Dendritic cell treated with granulocyte-macrophage colony-stimulating factor and Interleukin-4, amounts not matched to agents 40 ng/mL and 50 ng/mL, for 4 days (primary cell): ENCODE measurements at regions not wholly inside any gene's neighbourhood (a gene's known extent, or its start where the extent isn't known, plus 50 kb on each side); places are given as distances from the start of the nearest gene placed in this dataset.

ENCODE experiments used
- H3K27ac Mint-ChIP-seq: one replicate; pipeline ENCODE4 v1.8.0; 2022; ENCODE audit warnings: mild to moderate bottlenecking, mixed read lengths
- H3K27me3 Mint-ChIP-seq: one replicate; pipeline ENCODE4 v1.8.0; 2022; ENCODE audit warnings: mild to moderate bottlenecking, mixed read lengths
- H3K36me3 Mint-ChIP-seq: one replicate; pipeline ENCODE4 v1.8.0; 2022; ENCODE audit warnings: low read depth, mixed read lengths
- H3K4me1 Mint-ChIP-seq: one replicate; pipeline ENCODE4 v1.8.0; 2022; ENCODE audit warnings: low read depth, mixed read lengths
- H3K4me3 Mint-ChIP-seq: one replicate; pipeline ENCODE4 v1.8.0; 2022; ENCODE audit warnings: mild to moderate bottlenecking, moderate library complexity, mixed read lengths
- H3K9me3 Mint-ChIP-seq: one replicate; pipeline ENCODE4 v1.8.0; 2022; ENCODE audit warnings: mixed read lengths
- intact Hi-C: fragments of 100-400 bp; cut with micrococcal nuclease; formaldehyde crosslinking; loops from one replicate; pipeline ENCODE4 v1.15.0; 2022

GRCh38 chr13:58434943-58435342 lies 803.4 kb downstream of the PCDH17 start:
- no peaks in the 10 kb centered on the region for H3K27me3 Mint-ChIP-seq
- H3K36me3 Mint-ChIP-seq, result no peaks in the 10 kb centered on the region
- H3K9me3 Mint-ChIP-seq, result peaks cover 12% of the 10 kb centered on the region
- no peak overlapping the region for H3K27ac Mint-ChIP-seq
- no peak overlapping the region for H3K4me3 Mint-ChIP-seq
- intact Hi-C loops, result no loop called here
- H3K4me1 Mint-ChIP-seq, result no peaks in the 10 kb centered on the region

- Mint-ChIP-seq H3K36me3 (no peaks in the 10 kb centered on the region), H3K4me1 (no peaks in the 10 kb centered on the region), H3K9me3 (no peaks in the 10 kb centered on the region), H3K27me3 (no peaks in the 10 kb centered on the region), H3K27ac (no peak overlapping the region), H3K4me3 (no peak overlapping the region)
- intact Hi-C loops, result no loop called here
Measured at GRCh38 chr13:58437427-58437826, 805.9 kb downstream of the PCDH17 start.

GRCh38 chr13:58446979-58447378 lies 815.4 kb downstream of the PCDH17 start:
- H3K27ac Mint-ChIP-seq, result no peak overlapping the region
- H3K4me3 Mint-ChIP-seq, result no peak overlapping the region
- H3K4me1 Mint-ChIP-seq, result no peaks in the 10 kb centered on the region
- no peaks in the 10 kb centered on the region for H3K9me3 Mint-ChIP-seq
- no peaks in the 10 kb centered on the region for H3K36me3 Mint-ChIP-seq
- intact Hi-C loops, result no loop called here
- H3K27me3 Mint-ChIP-seq, result no peaks in the 10 kb centered on the region

GRCh38 chr13:58452123-58452623 lies 820.6 kb downstream of the PCDH17 start:
- Mint-ChIP-seq H3K36me3 (no peaks in the 10 kb centered on the region), H3K4me3 (no peak overlapping the region), H3K9me3 (peaks cover 15% of the 10 kb centered on the region), H3K27me3 (no peaks in the 10 kb centered on the region), H3K27ac (no peak overlapping the region), H3K4me1 (no peaks in the 10 kb centered on the region)
- intact Hi-C loops, result no loop called here

- H3K4me3 Mint-ChIP-seq, result no peak overlapping the region
- no peak overlapping the region for H3K27ac Mint-ChIP-seq
- H3K9me3 Mint-ChIP-seq, result peaks cover 15% of the 10 kb centered on the region
- intact Hi-C loops, result no loop called here
- no peaks in the 10 kb centered on the region for H3K27me3 Mint-ChIP-seq
- no peaks in the 10 kb centered on the region for H3K36me3 Mint-ChIP-seq
- no peaks in the 10 kb centered on the region for H3K4me1 Mint-ChIP-seq
Measured at GRCh38 chr13:58455094-58455493, 823.5 kb downstream of the PCDH17 start.

GRCh38 chr13:58461217-58461616 lies 829.7 kb downstream of the PCDH17 start:
- H3K27me3 Mint-ChIP-seq, result no peaks in the 10 kb centered on the region
- no peak overlapping the region for H3K27ac Mint-ChIP-seq
- intact Hi-C loops, result no loop called here
- H3K4me1 Mint-ChIP-seq, result no peaks in the 10 kb centered on the region
- peaks cover 7% of the 10 kb centered on the region for H3K9me3 Mint-ChIP-seq
- no peak overlapping the region for H3K4me3 Mint-ChIP-seq
- no peaks in the 10 kb centered on the region for H3K36me3 Mint-ChIP-seq

GRCh38 chr13:58463841-58464240 lies 832.3 kb downstream of the PCDH17 start:
- H3K9me3 Mint-ChIP-seq, result peaks cover 21% of the 10 kb centered on the region
- no peaks in the 10 kb centered on the region for H3K36me3 Mint-ChIP-seq
- intact Hi-C loops, result no loop called here
- no peak overlapping the region for H3K27ac Mint-ChIP-seq
- no peaks in the 10 kb centered on the region for H3K27me3 Mint-ChIP-seq
- no peaks in the 10 kb centered on the region for H3K4me1 Mint-ChIP-seq
- H3K4me3 Mint-ChIP-seq, result no peak overlapping the region

GRCh38 chr13:58467176-58467575 lies 835.6 kb downstream of the PCDH17 start:
- Mint-ChIP-seq H3K4me3 (no peak overlapping the region), H3K36me3 (no peaks in the 10 kb centered on the region), H3K9me3 (peaks cover 32% of the 10 kb centered on the region), H3K27ac (no peak overlapping the region), H3K4me1 (no peaks in the 10 kb centered on the region), H3K27me3 (no peaks in the 10 kb centered on the region)
- intact Hi-C loops, result no loop called here

- intact Hi-C loops, result no loop called here
- no peak overlapping the region for H3K4me3 Mint-ChIP-seq
- no peak overlapping the region for H3K27ac Mint-ChIP-seq
- H3K27me3 Mint-ChIP-seq, result no peaks in the 10 kb centered on the region
- H3K4me1 Mint-ChIP-seq, result no peaks in the 10 kb centered on the region
- peaks cover 20% of the 10 kb centered on the region for H3K9me3 Mint-ChIP-seq
- no peaks in the 10 kb centered on the region for H3K36me3 Mint-ChIP-seq
Measured at GRCh38 chr13:58472483-58472882, 840.9 kb downstream of the PCDH17 start.

- H3K4me1 Mint-ChIP-seq, result no peaks in the 10 kb centered on the region
- H3K36me3 Mint-ChIP-seq, result no peaks in the 10 kb centered on the region
- H3K27ac Mint-ChIP-seq, result no peak overlapping the region
- no peaks in the 10 kb centered on the region for H3K27me3 Mint-ChIP-seq
- intact Hi-C loops, result no loop called here
- no peak overlapping the region for H3K4me3 Mint-ChIP-seq
- H3K9me3 Mint-ChIP-seq, result peaks cover 11% of the 10 kb centered on the region
Measured at GRCh38 chr13:58474581-58474980, 843.0 kb downstream of the PCDH17 start.

GRCh38 chr13:58476206-58476918 lies 844.8 kb downstream of the PCDH17 start:
- Mint-ChIP-seq H3K27ac (no peak overlapping the region), H3K36me3 (no peaks in the 10 kb centered on the region)

GRCh38 chr13:58478858-58479257 lies 847.3 kb downstream of the PCDH17 start:
- H3K27ac Mint-ChIP-seq, result no peak overlapping the region
- no peak overlapping the region for H3K4me3 Mint-ChIP-seq
- intact Hi-C loops, result no loop called here
- no peaks in the 10 kb centered on the region for H3K27me3 Mint-ChIP-seq
- peaks cover 7% of the 10 kb centered on the region for H3K9me3 Mint-ChIP-seq
- no peaks in the 10 kb centered on the region for H3K4me1 Mint-ChIP-seq
- no peaks in the 10 kb centered on the region for H3K36me3 Mint-ChIP-seq

More at GRCh38 chr13:58476206-58476918, 844.8 kb downstream of the PCDH17 start:
- no peaks in the 10 kb centered on the region for H3K4me1 Mint-ChIP-seq
- intact Hi-C loops, result no loop called here
- H3K4me3 Mint-ChIP-seq, result no peak overlapping the region
- H3K9me3 Mint-ChIP-seq, result peaks cover 7% of the 10 kb centered on the region
- no peaks in the 10 kb centered on the region for H3K27me3 Mint-ChIP-seq

- Mint-ChIP-seq H3K27me3 (no peaks in the 10 kb centered on the region), H3K27ac (no peak overlapping the region), H3K4me1 (no peaks in the 10 kb centered on the region), H3K9me3 (peaks cover 7% of the 10 kb centered on the region), H3K36me3 (no peaks in the 10 kb centered on the region), H3K4me3 (no peak overlapping the region)
- intact Hi-C loops, result no loop called here
Measured at GRCh38 chr13:58480061-58480460, 848.5 kb downstream of the PCDH17 start.

- no peaks in the 10 kb centered on the region for H3K36me3 Mint-ChIP-seq
- H3K27ac Mint-ChIP-seq, result no peak overlapping the region
- no peak overlapping the region for H3K4me3 Mint-ChIP-seq
- H3K4me1 Mint-ChIP-seq, result no peaks in the 10 kb centered on the region
- intact Hi-C loops, result no loop called here
- H3K27me3 Mint-ChIP-seq, result no peaks in the 10 kb centered on the region
- H3K9me3 Mint-ChIP-seq, result peaks cover 9% of the 10 kb centered on the region
Measured at GRCh38 chr13:58488251-58488650, 856.7 kb downstream of the PCDH17 start.

- intact Hi-C loops, result no loop called here
- H3K9me3 Mint-ChIP-seq, result no peaks in the 10 kb centered on the region
- H3K27me3 Mint-ChIP-seq, result no peaks in the 10 kb centered on the region
- no peaks in the 10 kb centered on the region for H3K4me1 Mint-ChIP-seq
- no peak overlapping the region for H3K4me3 Mint-ChIP-seq
- H3K27ac Mint-ChIP-seq, result no peak overlapping the region
- no peaks in the 10 kb centered on the region for H3K36me3 Mint-ChIP-seq
Measured at GRCh38 chr13:58495668-58496067, 864.1 kb downstream of the PCDH17 start.
